ENCODE measurements at regions not wholly inside any gene's neighbourhood (a gene's known extent, or its start where the extent isn't known, plus 50 kb on each side); places are given as distances from the start of the nearest gene placed in this dataset.
"Not testable (repeated sequence)": the region's sequence is repeated elsewhere in the genome, so short reads cannot be mapped to it uniquely, and the experiment has no call there.

- no peak for DNase-seq (ENCODE audit: low read depth)
Measured at GRCh38 chr5:2166306-2166978, 283.7 kb upstream of the IRX4 start.

- no peak for DNase-seq (ENCODE audit: low read depth)
Measured at GRCh38 chr5:2165615-2166305, 283.0 kb upstream of the IRX4 start.

- no peak for DNase-seq (ENCODE audit: low read depth)
Measured at GRCh38 chr5:2165203-2165602, 282.5 kb upstream of the IRX4 start.

- no peak for DNase-seq (ENCODE audit: low read depth)
Measured at GRCh38 chr5:2164586-2164985, 281.9 kb upstream of the IRX4 start.

- no peak for DNase-seq (ENCODE audit: low read depth)
Measured at GRCh38 chr5:2163940-2164490, 281.3 kb upstream of the IRX4 start.

GRCh38 chr5:2163060-2163856 is 280.5 kb upstream of the IRX4 start:
- DNase-seq (ENCODE audit: low read depth): no peak

- no peak for DNase-seq (ENCODE audit: low read depth)
Measured at GRCh38 chr5:2160811-2161210, 278.1 kb upstream of the IRX4 start.

- DNase-seq (ENCODE audit: low read depth): no peak
Measured at GRCh38 chr5:2158767-2159166, 276.0 kb upstream of the IRX4 start.

- no peak for DNase-seq (ENCODE audit: low read depth)
Measured at GRCh38 chr5:2158109-2158508, 275.4 kb upstream of the IRX4 start.

GRCh38 chr5:2157372-2157771 is 274.6 kb upstream of the IRX4 start:
- no peak for DNase-seq (ENCODE audit: low read depth)

GRCh38 chr5:2156358-2157059 is 273.8 kb upstream of the IRX4 start:
- no peak for DNase-seq (ENCODE audit: low read depth)

- no peak for DNase-seq (ENCODE audit: low read depth)
Measured at GRCh38 chr5:2155556-2155955, 272.8 kb upstream of the IRX4 start.

- no peak for DNase-seq (ENCODE audit: low read depth)
Measured at GRCh38 chr5:2153802-2154201, 271.1 kb upstream of the IRX4 start.

GRCh38 chr5:2153350-2153749 is 270.6 kb upstream of the IRX4 start:
- DNase-seq (ENCODE audit: low read depth): no peak

GRCh38 chr5:2151301-2151888 is 268.7 kb upstream of the IRX4 start:
- not testable (repeated sequence) for DNase-seq (ENCODE audit: low read depth)

GRCh38 chr5:2149195-2149539 is 266.4 kb upstream of the IRX4 start:
- no peak for DNase-seq (ENCODE audit: low read depth)

- no peak for DNase-seq (ENCODE audit: low read depth)
Measured at GRCh38 chr5:2148312-2149194, 265.8 kb upstream of the IRX4 start.

GRCh38 chr5:2147504-2148311 is 265.0 kb upstream of the IRX4 start:
- DNase-seq (ENCODE audit: low read depth): no peak

- DNase-seq (ENCODE audit: low read depth): no peak
Measured at GRCh38 chr5:2143646-2144353, 261.1 kb upstream of the IRX4 start.

Measured in stimulated activated CD8-positive, alpha-beta memory T cell treated with anti-CD3 and anti-CD28 coated beads, Interleukin-15, amount 100 ng/mL, for 24 hours (primary cell).